SK-N-SH (cell line): ENCODE measurements at regions not wholly inside any gene's neighbourhood (a gene's known extent, or its start where the extent isn't known, plus 50 kb on each side); places are given as distances from the start of the nearest gene placed in this dataset.

ENCODE experiments used
- CTCF ChIA-PET: fragments of 300-600, 350-600 bp; formaldehyde crosslinking; extraction: SDS; loops from one replicate; lab custom pipeline; 2021; lab: Yijun Ruan, JAX
- POLR2A ChIA-PET: fragments of 350-600 bp; sonication (Branson Sonifier 250); formaldehyde crosslinking; extraction: SDS; loops from one replicate; lab custom pipeline; 2020; ENCODE audit warnings: antibody characterized with exemption, inconsistent platforms; lab: Yijun Ruan, JAX
- DNase-seq: peaks from one replicate; pipeline ENCODE4 v3.0.0; 2012
- H2AFZ ChIP-seq: fragments of 200-600 bp; sonication (generic); 2 replicates; pipeline ENCODE4 v1.8.1; 2016; ENCODE audit warnings: antibody characterized with exemption, mild to moderate bottlenecking, low read depth
- H3F3A ChIP-seq: fragments of 200-600 bp; sonication (generic); replicated peaks from 2 replicates; pipeline ENCODE3; 2016; ENCODE audit warnings: antibody characterized with exemption, mild to moderate bottlenecking; ENCODE audit not compliant: insufficient read depth
- H3K27ac ChIP-seq, 2 experiments: fragments of 200-500 bp in 1 of 2; fragments of 200-600 bp in 1 of 2; sonication (Bioruptor generic) in 1 of 2; sonication (generic), shearing (Covaris generic) in 1 of 2; 2 replicates each; pipeline versions ENCODE4 v1.5.1 to v1.6.1; 2014 to 2016; ENCODE audit warnings: low read depth in 2 of 2, inconsistent platforms in 1 of 2, low read length in 1 of 2, mild to moderate bottlenecking in 1 of 2, mixed read lengths in 1 of 2
- H3K27me3 ChIP-seq: fragments of 200-600 bp; sonication (generic), shearing (Covaris generic); 2 replicates; pipeline ENCODE4 v1.6.1; 2016; ENCODE audit warnings: mixed run types; ENCODE audit not compliant: insufficient read depth
- H3K36me3 ChIP-seq, 2 experiments: fragments of 200-500 bp in 1 of 2; fragments of 200-600 bp in 1 of 2; sonication (Bioruptor generic) in 1 of 2; sonication (generic) in 1 of 2; replicated peaks in 1 of 2; 2 replicates each; pipeline versions ENCODE3 to v1.5.1; 2014 to 2016; ENCODE audit warnings: low read length in 1 of 2, mild to moderate bottlenecking in 1 of 2; ENCODE audit not compliant: insufficient read depth in 2 of 2, control insufficient read depth in 1 of 2
- H3K4me1 ChIP-seq, 2 experiments: fragments of 200-500 bp in 1 of 2; fragments of 200-600 bp in 1 of 2; sonication (Bioruptor generic) in 1 of 2; sonication (generic), shearing (Covaris generic) in 1 of 2; 2 replicates each; pipeline versions ENCODE4 v1.5.1 to v1.6.1; 2014 to 2016; ENCODE audit warnings: low read depth in 1 of 2, low read length in 1 of 2, mixed run types in 1 of 2; ENCODE audit not compliant: insufficient read depth in 2 of 2, control insufficient read depth in 1 of 2
- H3K4me2 ChIP-seq: fragments of 200-600 bp; sonication (generic), shearing (Covaris generic); 2 replicates; pipeline ENCODE4 v1.6.1; 2017; ENCODE audit warnings: mixed run types
- H3K4me3 ChIP-seq, 2 experiments: fragments of 200-500 bp in 1 of 2; fragments of 200-600 bp in 1 of 2; sonication (Bioruptor generic) in 1 of 2; sonication (generic), shearing (Covaris generic) in 1 of 2; 2 replicates each; pipeline versions ENCODE4 v1.5.1 to v1.8.1; 2014 to 2016; ENCODE audit warnings: low read depth in 2 of 2, inconsistent platforms in 1 of 2, low read length in 1 of 2, mild to moderate bottlenecking in 1 of 2, mixed read lengths in 1 of 2, moderate library complexity in 1 of 2
- H3K79me2 ChIP-seq: fragments of 200-600 bp; sonication (generic); 2 replicates; pipeline ENCODE4 v1.8.1; 2017; ENCODE audit warnings: mild to moderate bottlenecking; ENCODE audit not compliant: insufficient read depth
- H3K9ac ChIP-seq: fragments of 200-600 bp; sonication (generic); 2 replicates; pipeline ENCODE4 v1.6.1; 2017; ENCODE audit warnings: mixed run types
- H3K9me2 ChIP-seq: fragments of 200-600 bp; sonication (generic); 2 replicates; pipeline ENCODE4 v1.6.1; 2017; ENCODE audit warnings: mixed run types
- H3K9me3 ChIP-seq: fragments of 200-600 bp; sonication (generic); 2 replicates; pipeline ENCODE4 v1.6.1; 2017; ENCODE audit warnings: mixed run types, mild to moderate bottlenecking, moderate library complexity
- H4K20me1 ChIP-seq: fragments of 200-600 bp; sonication (generic); 2 replicates; pipeline ENCODE4 v1.6.1; 2017; ENCODE audit warnings: mild to moderate bottlenecking, mixed run types; ENCODE audit not compliant: insufficient read depth
- CHD2 ChIP-seq: fragments of 150-350 bp; IDR thresholded peaks from 2 replicates; pipeline ENCODE4 v1.6.1; 2018; ENCODE audit warnings: low read length; ENCODE audit not compliant: partially characterized antibody
- EZH2phosphoT487 ChIP-seq: fragments of 200-600 bp; sonication (generic); IDR thresholded peaks from 2 replicates; pipeline ENCODE4 v1.6.1; 2017; ENCODE audit warnings: low read depth, mixed run types, mild to moderate bottlenecking, antibody characterized with exemption, moderate library complexity, borderline replicate concordance
- FOSL2 ChIP-seq: IDR thresholded peaks from 2 replicates; pipeline ENCODE4 v1.4.0; 2012; ENCODE audit warnings: low read depth, mild to moderate bottlenecking, moderate library complexity, borderline replicate concordance
- FOXJ3 ChIP-seq: sonication (generic); formaldehyde crosslinking; IDR thresholded peaks from 2 replicates; pipeline ENCODE4 v1.5.1; 2020; ENCODE audit warnings: mild to moderate bottlenecking, missing genetic modification reagents
- FOXM1 ChIP-seq: IDR thresholded peaks from 2 replicates; pipeline ENCODE4 v1.4.0; 2012; ENCODE audit warnings: low read depth, mild to moderate bottlenecking
- GABPA ChIP-seq: IDR thresholded peaks from 2 replicates; pipeline ENCODE4 v1.4.0; 2012; ENCODE audit warnings: low read depth, mild to moderate bottlenecking
- GATA2 ChIP-seq: sonication (generic); formaldehyde crosslinking; IDR thresholded peaks from 2 replicates; pipeline ENCODE4 v1.5.0; 2020; ENCODE audit warnings: mild to moderate bottlenecking, missing genetic modification reagents
- IRF3 ChIP-seq: fragments of 150-350 bp; IDR thresholded peaks from 2 replicates; pipeline ENCODE4 v1.6.1; 2016; ENCODE audit warnings: mild to moderate bottlenecking, low read depth, low read length
- JUND ChIP-seq: IDR thresholded peaks from 2 replicates; pipeline ENCODE4 v1.4.0; 2012
- MAX ChIP-seq: IDR thresholded peaks from 2 replicates; pipeline ENCODE4 v1.4.0; 2012; ENCODE audit warnings: low read depth
- MEF2A ChIP-seq: IDR thresholded peaks from 2 replicates; pipeline ENCODE4 v1.4.0; 2012; ENCODE audit warnings: low read depth, borderline replicate concordance
- NFIC ChIP-seq: IDR thresholded peaks from 2 replicates; pipeline ENCODE4 v1.4.0; 2012; ENCODE audit warnings: borderline replicate concordance
- RAD21 ChIP-seq: IDR thresholded peaks from 2 replicates; pipeline ENCODE4 v1.6.1; 2012; ENCODE audit warnings: mild to moderate bottlenecking, low read length
- RCOR1 ChIP-seq: fragments of 150-350 bp; IDR thresholded peaks from 2 replicates; pipeline ENCODE4 v1.6.1; 2017; ENCODE audit warnings: antibody characterized with exemption, low read length
- RFX5 ChIP-seq: IDR thresholded peaks from 2 replicates; pipeline ENCODE4 v1.6.1; 2012; ENCODE audit warnings: mild to moderate bottlenecking, improper control_type of control experiment, low read length
- SMC3 ChIP-seq: IDR thresholded peaks from 2 replicates; pipeline ENCODE4 v1.6.1; 2012; ENCODE audit warnings: low read depth, low read length, improper control_type of control experiment
- TAF1 ChIP-seq: IDR thresholded peaks from 2 replicates; pipeline ENCODE4 v1.6.1; 2012; ENCODE audit warnings: low read depth, mild to moderate bottlenecking, low read length, moderate library complexity, borderline replicate concordance
- TCF12 ChIP-seq: IDR thresholded peaks from 2 replicates; pipeline ENCODE4 v1.4.0; 2012
- TEAD4 ChIP-seq: IDR thresholded peaks from 2 replicates; pipeline ENCODE4 v1.4.0; 2012; ENCODE audit warnings: mild to moderate bottlenecking, borderline replicate concordance; ENCODE audit not compliant: insufficient read depth
- YY1 ChIP-seq: IDR thresholded peaks from 2 replicates; pipeline ENCODE4 v1.4.0; 2012; ENCODE audit warnings: low read depth, mild to moderate bottlenecking
- WGBS: methylation state at CpG from one replicate; pipeline ENCODE4 v1.1.6; 2017; ENCODE audit warnings: low lambda C conversion rate; 5-methylcytosine and 5-hydroxymethylcytosine counted together
- TF ChIP-seq, protein P1 (sequence below): IDR thresholded peaks from 2 replicates; pipeline ENCODE4 v1.4.0; 2012; ENCODE audit warnings: low read depth, borderline replicate concordance
- TF ChIP-seq, protein P2 (sequence below): IDR thresholded peaks from 2 replicates; pipeline ENCODE4 v1.6.1; 2012; ENCODE audit warnings: mild to moderate bottlenecking, low read depth, low read length, moderate library complexity
- TF ChIP-seq, protein P3 (sequence below): fragments of 200-600 bp; sonication (generic); IDR thresholded peaks from 2 replicates; pipeline ENCODE4 v1.6.1; 2017; ENCODE audit warnings: antibody characterized with exemption, mild to moderate bottlenecking, moderate library complexity

GRCh38 chr2:67083951-67084350, 313.2 kb upstream of the ETAA1 start (continued):
- TF ChIP-seq CHD2 (no peak), JUND (no peak), YY1 (no peak), MAX (no peak), FOXJ3 (no peak), TEAD4 (no peak), RAD21 (no peak)
- TF ChIP-seq, protein P1, sequence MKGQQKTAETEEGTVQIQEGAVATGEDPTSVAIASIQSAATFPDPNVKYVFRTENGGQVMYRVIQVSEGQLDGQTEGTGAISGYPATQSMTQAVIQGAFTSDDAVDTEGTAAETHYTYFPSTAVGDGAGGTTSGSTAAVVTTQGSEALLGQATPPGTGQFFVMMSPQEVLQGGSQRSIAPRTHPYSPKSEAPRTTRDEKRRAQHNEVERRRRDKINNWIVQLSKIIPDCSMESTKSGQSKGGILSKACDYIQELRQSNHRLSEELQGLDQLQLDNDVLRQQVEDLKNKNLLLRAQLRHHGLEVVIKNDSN: no peak
- TF ChIP-seq, all 33 proteins: peak for 0

- no peak overlapping the region for H2AFZ ChIP-seq
- POLR2A ChIA-PET: no interaction called here
- H3K9me2 ChIP-seq: no peaks in the 10 kb centered on the region
- no peaks in the 10 kb centered on the region for H3K36me3 ChIP-seq
- H3K27ac ChIP-seq: no peak overlapping the region
- H3F3A ChIP-seq: no peaks in the 10 kb centered on the region
- no peak for DNase-seq
- no peak overlapping the region for H3K4me3 ChIP-seq
- H3K27me3 ChIP-seq: no peaks in the 10 kb centered on the region
- H4K20me1 ChIP-seq: no peaks in the 10 kb centered on the region
- 72% methylated on average over 4 of the region's 4 CpGs for WGBS
- no peaks in the 10 kb centered on the region for H3K9me3 ChIP-seq
- H3K79me2 ChIP-seq: no peaks in the 10 kb centered on the region
- H3K4me2 ChIP-seq: no peak overlapping the region
- TF ChIP-seq FOSL2: no peak
- TF ChIP-seq, protein P2, sequence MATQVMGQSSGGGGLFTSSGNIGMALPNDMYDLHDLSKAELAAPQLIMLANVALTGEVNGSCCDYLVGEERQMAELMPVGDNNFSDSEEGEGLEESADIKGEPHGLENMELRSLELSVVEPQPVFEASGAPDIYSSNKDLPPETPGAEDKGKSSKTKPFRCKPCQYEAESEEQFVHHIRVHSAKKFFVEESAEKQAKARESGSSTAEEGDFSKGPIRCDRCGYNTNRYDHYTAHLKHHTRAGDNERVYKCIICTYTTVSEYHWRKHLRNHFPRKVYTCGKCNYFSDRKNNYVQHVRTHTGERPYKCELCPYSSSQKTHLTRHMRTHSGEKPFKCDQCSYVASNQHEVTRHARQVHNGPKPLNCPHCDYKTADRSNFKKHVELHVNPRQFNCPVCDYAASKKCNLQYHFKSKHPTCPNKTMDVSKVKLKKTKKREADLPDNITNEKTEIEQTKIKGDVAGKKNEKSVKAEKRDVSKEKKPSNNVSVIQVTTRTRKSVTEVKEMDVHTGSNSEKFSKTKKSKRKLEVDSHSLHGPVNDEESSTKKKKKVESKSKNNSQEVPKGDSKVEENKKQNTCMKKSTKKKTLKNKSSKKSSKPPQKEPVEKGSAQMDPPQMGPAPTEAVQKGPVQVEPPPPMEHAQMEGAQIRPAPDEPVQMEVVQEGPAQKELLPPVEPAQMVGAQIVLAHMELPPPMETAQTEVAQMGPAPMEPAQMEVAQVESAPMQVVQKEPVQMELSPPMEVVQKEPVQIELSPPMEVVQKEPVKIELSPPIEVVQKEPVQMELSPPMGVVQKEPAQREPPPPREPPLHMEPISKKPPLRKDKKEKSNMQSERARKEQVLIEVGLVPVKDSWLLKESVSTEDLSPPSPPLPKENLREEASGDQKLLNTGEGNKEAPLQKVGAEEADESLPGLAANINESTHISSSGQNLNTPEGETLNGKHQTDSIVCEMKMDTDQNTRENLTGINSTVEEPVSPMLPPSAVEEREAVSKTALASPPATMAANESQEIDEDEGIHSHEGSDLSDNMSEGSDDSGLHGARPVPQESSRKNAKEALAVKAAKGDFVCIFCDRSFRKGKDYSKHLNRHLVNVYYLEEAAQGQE: no peak
- TF ChIP-seq IRF3: no peak
- TF ChIP-seq TAF1: no peak
- TF ChIP-seq, protein P3, sequence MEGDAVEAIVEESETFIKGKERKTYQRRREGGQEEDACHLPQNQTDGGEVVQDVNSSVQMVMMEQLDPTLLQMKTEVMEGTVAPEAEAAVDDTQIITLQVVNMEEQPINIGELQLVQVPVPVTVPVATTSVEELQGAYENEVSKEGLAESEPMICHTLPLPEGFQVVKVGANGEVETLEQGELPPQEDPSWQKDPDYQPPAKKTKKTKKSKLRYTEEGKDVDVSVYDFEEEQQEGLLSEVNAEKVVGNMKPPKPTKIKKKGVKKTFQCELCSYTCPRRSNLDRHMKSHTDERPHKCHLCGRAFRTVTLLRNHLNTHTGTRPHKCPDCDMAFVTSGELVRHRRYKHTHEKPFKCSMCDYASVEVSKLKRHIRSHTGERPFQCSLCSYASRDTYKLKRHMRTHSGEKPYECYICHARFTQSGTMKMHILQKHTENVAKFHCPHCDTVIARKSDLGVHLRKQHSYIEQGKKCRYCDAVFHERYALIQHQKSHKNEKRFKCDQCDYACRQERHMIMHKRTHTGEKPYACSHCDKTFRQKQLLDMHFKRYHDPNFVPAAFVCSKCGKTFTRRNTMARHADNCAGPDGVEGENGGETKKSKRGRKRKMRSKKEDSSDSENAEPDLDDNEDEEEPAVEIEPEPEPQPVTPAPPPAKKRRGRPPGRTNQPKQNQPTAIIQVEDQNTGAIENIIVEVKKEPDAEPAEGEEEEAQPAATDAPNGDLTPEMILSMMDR: no peak
- no peak for TF ChIP-seq GABPA
- no peak for TF ChIP-seq EZH2phosphoT487
- no peak for TF ChIP-seq GATA2
- TF ChIP-seq RFX5: no peak
- TF ChIP-seq SMC3: no peak
- no peak for TF ChIP-seq RCOR1
- no peak for TF ChIP-seq TCF12
- TF ChIP-seq CHD2: no peak
- no peak for TF ChIP-seq NFIC
- TF ChIP-seq FOXM1: no peak
- TF ChIP-seq TEAD4: no peak
- TF ChIP-seq MEF2A: no peak
- TF ChIP-seq, all 33 proteins: peak for 0
- CTCF ChIA-PET: interaction anchor here (1.0 kb wide), 1 partner anchor 10 kb away, joined by 3 read pairs; no protein-coding TSS in a partner anchor
- H3K9ac ChIP-seq: no peak overlapping the region
- H3K4me1 ChIP-seq: no peaks in the 10 kb centered on the region
Measured at GRCh38 chr2:67085146-67085545, 312.0 kb upstream of the ETAA1 start.
